Heart left ventricle (tissue), 13 donors: ENCODE measurements at regions not wholly inside any gene's neighbourhood (a gene's known extent, or its start where the extent isn't known, plus 50 kb on each side); places are given as distances from the start of the nearest gene placed in this dataset.

Experiments used
- CTCF ChIP-seq, 12 donors: fragments of 200-600 bp; sonication (generic) in 4 of 12; IDR thresholded peaks; one replicate each; pipeline versions ENCODE4 v1.5.0 to v1.8.0; 2018 to 2022; ENCODE audit warnings: antibody characterized with exemption in 12 of 12, mild to moderate bottlenecking in 5 of 12
- POLR2A ChIP-seq, 2 donors: fragments of 450-650 bp; IDR thresholded peaks; one replicate each; pipeline ENCODE4 v1.6.1; 2017; ENCODE audit warnings: antibody characterized with exemption in 2 of 2, mild to moderate bottlenecking in 2 of 2, moderate library complexity in 2 of 2
- donor health status: ischemic (EF 13 %, LVEDD 7.1; RV severe dilation, severe dysfunction).
- donor health status: DM: no; HTN: yes; CAD: no.
- donor health status: DM: no; HTN: no; CAD: no.
- donor health status: ischemic (EF 25% LVEDD 6.9; RV normal size, moderate dysfunction).
- donor health status: ischemic (EF 25% LVEDD 5.7; RV mildly dilated, moderate dysfunction).
- donor health status: ischemic (EF 35%, LVEDD 5.7; RV mildly dilated, moderate dysfunction).
- donor health status: nonischemic (EF 11% LVEDD 7.7; RV severe dilation, severe dysfunction).
- donor health status: DM: yes; HTN: yes; CAD: no.
- donor health status: PGD.
- donor health status: ischemic (EF 29% LVEDD 5.4; RV normal size, mild dysfunction).
- donor health status: nonischemic (EF 23%, LVEDD 6.1; RV moderate dilation, normal function).

- no peak for TF ChIP-seq CTCF (IDR thresholded peaks at IDR 0.05)
- no peak for TF ChIP-seq POLR2A (IDR thresholded peaks at IDR 0.05)
Measured at GRCh38 chr4:166377578-166377977, 504.5 kb downstream of the TLL1 start.
